C4-2B (cell line): ENCODE measurements at regions not wholly inside any gene's neighbourhood (a gene's known extent, or its start where the extent isn't known, plus 50 kb on each side); places are given as distances from the start of the nearest gene placed in this dataset.

Source experiments
- ZFX ChIP-seq: fragments of 450-650 bp; IDR thresholded peaks from 2 replicates; pipeline ENCODE4 v1.6.1; 2017
- TF ChIP-seq, protein P1 (sequence below): fragments of 450-650 bp; conservative IDR thresholded peaks from 2 replicates; pipeline ENCODE4 v1.5.1; 2017; ENCODE audit warnings: mild to moderate bottlenecking

DNA sequence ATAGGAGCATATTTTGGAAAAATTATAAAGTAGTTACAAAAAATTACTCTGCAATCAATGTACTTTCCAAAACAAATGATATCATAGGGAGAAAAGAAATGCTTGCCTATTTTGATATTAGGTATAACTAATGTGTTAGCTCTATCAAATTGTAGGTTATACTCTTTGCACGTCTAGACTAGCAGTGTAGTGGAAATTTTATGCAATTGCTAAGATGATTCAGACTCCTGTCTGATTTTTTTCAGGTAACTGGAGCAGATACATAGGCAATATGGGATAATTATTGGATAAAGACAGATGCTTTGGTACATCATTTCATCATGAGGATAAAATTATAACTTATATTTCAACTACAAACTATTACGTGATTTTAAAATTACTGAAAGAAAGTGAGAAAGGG is 918.3 kb downstream of the EPHA4 start:
- TF ChIP-seq, protein P1, sequence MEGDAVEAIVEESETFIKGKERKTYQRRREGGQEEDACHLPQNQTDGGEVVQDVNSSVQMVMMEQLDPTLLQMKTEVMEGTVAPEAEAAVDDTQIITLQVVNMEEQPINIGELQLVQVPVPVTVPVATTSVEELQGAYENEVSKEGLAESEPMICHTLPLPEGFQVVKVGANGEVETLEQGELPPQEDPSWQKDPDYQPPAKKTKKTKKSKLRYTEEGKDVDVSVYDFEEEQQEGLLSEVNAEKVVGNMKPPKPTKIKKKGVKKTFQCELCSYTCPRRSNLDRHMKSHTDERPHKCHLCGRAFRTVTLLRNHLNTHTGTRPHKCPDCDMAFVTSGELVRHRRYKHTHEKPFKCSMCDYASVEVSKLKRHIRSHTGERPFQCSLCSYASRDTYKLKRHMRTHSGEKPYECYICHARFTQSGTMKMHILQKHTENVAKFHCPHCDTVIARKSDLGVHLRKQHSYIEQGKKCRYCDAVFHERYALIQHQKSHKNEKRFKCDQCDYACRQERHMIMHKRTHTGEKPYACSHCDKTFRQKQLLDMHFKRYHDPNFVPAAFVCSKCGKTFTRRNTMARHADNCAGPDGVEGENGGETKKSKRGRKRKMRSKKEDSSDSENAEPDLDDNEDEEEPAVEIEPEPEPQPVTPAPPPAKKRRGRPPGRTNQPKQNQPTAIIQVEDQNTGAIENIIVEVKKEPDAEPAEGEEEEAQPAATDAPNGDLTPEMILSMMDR, result no peak
- no peak for TF ChIP-seq ZFX
